HepG2 (cell line): ENCODE measurements at regions not wholly inside any gene's neighbourhood (a gene's known extent, or its start where the extent isn't known, plus 50 kb on each side); places are given as distances from the start of the nearest gene placed in this dataset.

ENCODE experiments used
- CAMTA2 ChIP-seq: sonication (generic); formaldehyde crosslinking; IDR thresholded peaks from 2 replicates; pipeline ENCODE4 v1.4.0; 2020; ENCODE audit warnings: mild to moderate bottlenecking, missing genetic modification reagents, borderline replicate concordance
- HOXA9 ChIP-seq: sonication (generic); formaldehyde crosslinking; IDR thresholded peaks from 2 replicates; pipeline ENCODE4 v1.8.1; 2022; ENCODE audit warnings: missing genetic modification reagents, mild to moderate bottlenecking, moderate library complexity, borderline replicate concordance
- HOXD1 ChIP-seq: sonication (generic); formaldehyde crosslinking; IDR thresholded peaks from 2 replicates; pipeline ENCODE4 v1.5.0; 2020; ENCODE audit warnings: missing genetic modification reagents
- NFATC3 ChIP-seq: sonication (generic); formaldehyde crosslinking; IDR thresholded peaks from 2 replicates; pipeline ENCODE4 v1.5.1; 2020; ENCODE audit warnings: mild to moderate bottlenecking, missing genetic modification reagents
- NR0B2 ChIP-seq: sonication (generic); formaldehyde crosslinking; IDR thresholded peaks from 2 replicates; pipeline ENCODE4 v1.4.0; 2020; ENCODE audit warnings: mild to moderate bottlenecking, missing genetic modification reagents
- NR2F1 ChIP-seq, 2 experiments: fragments of 450-650 bp in 1 of 2; formaldehyde crosslinking in 1 of 2; IDR thresholded peaks; 2 replicates each; pipeline versions ENCODE4 v1.5.0 to v1.6.1; 2016 to 2020; ENCODE audit warnings: mild to moderate bottlenecking in 1 of 2, missing compliant biosample characterization in 1 of 2, missing genetic modification reagents in 1 of 2, moderate library complexity in 1 of 2
- PHF20 ChIP-seq: sonication (generic); formaldehyde crosslinking; IDR thresholded peaks from 2 replicates; pipeline ENCODE4 v1.5.0; 2020; ENCODE audit warnings: mild to moderate bottlenecking, missing genetic modification reagents
- SRF ChIP-seq: IDR thresholded peaks from 2 replicates; pipeline ENCODE4 v1.6.1; 2011; ENCODE audit warnings: mild to moderate bottlenecking, low read depth, low read length, moderate library complexity
- THRA ChIP-seq: sonication (generic); formaldehyde crosslinking; IDR thresholded peaks from 2 replicates; pipeline ENCODE4 v1.4.0; 2020; ENCODE audit warnings: missing genetic modification reagents, borderline replicate concordance
- ZFP62 ChIP-seq: sonication (generic); formaldehyde crosslinking; IDR thresholded peaks from 2 replicates; pipeline ENCODE4 v1.4.0; 2020; ENCODE audit warnings: missing genetic modification reagents
- ZNF10 ChIP-seq: sonication (generic); formaldehyde crosslinking; IDR thresholded peaks from 2 replicates; pipeline ENCODE4 v1.4.0; 2020; ENCODE audit warnings: mild to moderate bottlenecking, low read depth, missing genetic modification reagents, borderline replicate concordance
- ZNF251 ChIP-seq: sonication (generic); formaldehyde crosslinking; IDR thresholded peaks from 2 replicates; pipeline ENCODE4 v1.9.0; 2021; ENCODE audit warnings: mild to moderate bottlenecking, missing genetic modification reagents
- ZNF550 ChIP-seq: sonication (generic); formaldehyde crosslinking; IDR thresholded peaks from 2 replicates; pipeline ENCODE4 v1.4.0; 2020; ENCODE audit warnings: mild to moderate bottlenecking, missing genetic modification reagents, borderline replicate concordance
- ZNF562 ChIP-seq: sonication (generic); formaldehyde crosslinking; IDR thresholded peaks from 2 replicates; pipeline ENCODE4 v1.8.0; 2022; ENCODE audit warnings: missing genetic modification reagents, borderline replicate concordance
- ZNF746 ChIP-seq: sonication (generic); formaldehyde crosslinking; IDR thresholded peaks from 2 replicates; pipeline ENCODE4 v1.8.0; 2022; ENCODE audit warnings: mild to moderate bottlenecking, missing genetic modification reagents
- TF ChIP-seq, protein P1 (sequence below): IDR thresholded peaks from 2 replicates; pipeline ENCODE4 v1.6.1; 2016
- TF ChIP-seq, protein P2 (sequence below): sonication (generic); formaldehyde crosslinking; conservative IDR thresholded peaks from 2 replicates; pipeline ENCODE4 v1.8.0; 2022; ENCODE audit warnings: missing genetic modification reagents
- TF ChIP-seq, protein P3 (sequence below): sonication (generic); formaldehyde crosslinking; IDR thresholded peaks from 2 replicates; pipeline ENCODE4 v1.4.0; 2020; ENCODE audit warnings: low read depth, missing genetic modification reagents

- TF ChIP-seq THRA (CRISPR knock-in tag) = peak; percentile 91
- no peak for TF ChIP-seq SRF
- 0 out of 4 replicates have a peak, but pooled peaks of 1 of the 2 experiments have one; percentile 40 for TF ChIP-seq NR2F1 (CRISPR knock-in tag; IDR thresholded peaks at IDR 0.05)
- 0 out of 2 replicates have a peak, but pooled peaks have one; percentile 59 for TF ChIP-seq ZNF746 (CRISPR knock-in tag)
- TF ChIP-seq ZNF562 (CRISPR knock-in tag) = no peak
- TF ChIP-seq ZFP62 (CRISPR knock-in tag) = peak; percentile 23; the same call in 1 of the 2 replicates
- TF ChIP-seq NR0B2 (CRISPR knock-in tag) = peak; percentile 83
- TF ChIP-seq ZNF10 (CRISPR knock-in tag) = no peak
- TF ChIP-seq CAMTA2 (CRISPR knock-in tag) = no peak
- TF ChIP-seq, protein P1, sequence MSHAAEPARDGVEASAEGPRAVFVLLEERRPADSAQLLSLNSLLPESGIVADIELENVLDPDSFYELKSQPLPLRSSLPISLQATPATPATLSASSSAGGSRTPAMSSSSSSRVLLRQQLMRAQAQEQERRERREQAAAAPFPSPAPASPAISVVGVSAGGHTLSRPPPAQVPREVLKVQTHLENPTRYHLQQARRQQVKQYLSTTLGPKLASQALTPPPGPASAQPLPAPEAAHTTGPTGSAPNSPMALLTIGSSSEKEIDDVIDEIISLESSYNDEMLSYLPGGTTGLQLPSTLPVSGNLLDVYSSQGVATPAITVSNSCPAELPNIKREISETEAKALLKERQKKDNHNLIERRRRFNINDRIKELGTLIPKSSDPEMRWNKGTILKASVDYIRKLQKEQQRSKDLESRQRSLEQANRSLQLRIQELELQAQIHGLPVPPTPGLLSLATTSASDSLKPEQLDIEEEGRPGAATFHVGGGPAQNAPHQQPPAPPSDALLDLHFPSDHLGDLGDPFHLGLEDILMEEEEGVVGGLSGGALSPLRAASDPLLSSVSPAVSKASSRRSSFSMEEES = peak; percentile 85
- TF ChIP-seq HOXA9 (CRISPR knock-in tag) = peak; percentile 46; the same call in 1 of the 2 replicates
- TF ChIP-seq ZNF550 (CRISPR knock-in tag) = no peak; the same call in 1 of the 2 replicates
- no peak for TF ChIP-seq ZNF251
- TF ChIP-seq NFATC3 (CRISPR knock-in tag) = 0 out of 2 replicates have a peak, but pooled peaks have one; percentile 76
- TF ChIP-seq, protein P2, sequence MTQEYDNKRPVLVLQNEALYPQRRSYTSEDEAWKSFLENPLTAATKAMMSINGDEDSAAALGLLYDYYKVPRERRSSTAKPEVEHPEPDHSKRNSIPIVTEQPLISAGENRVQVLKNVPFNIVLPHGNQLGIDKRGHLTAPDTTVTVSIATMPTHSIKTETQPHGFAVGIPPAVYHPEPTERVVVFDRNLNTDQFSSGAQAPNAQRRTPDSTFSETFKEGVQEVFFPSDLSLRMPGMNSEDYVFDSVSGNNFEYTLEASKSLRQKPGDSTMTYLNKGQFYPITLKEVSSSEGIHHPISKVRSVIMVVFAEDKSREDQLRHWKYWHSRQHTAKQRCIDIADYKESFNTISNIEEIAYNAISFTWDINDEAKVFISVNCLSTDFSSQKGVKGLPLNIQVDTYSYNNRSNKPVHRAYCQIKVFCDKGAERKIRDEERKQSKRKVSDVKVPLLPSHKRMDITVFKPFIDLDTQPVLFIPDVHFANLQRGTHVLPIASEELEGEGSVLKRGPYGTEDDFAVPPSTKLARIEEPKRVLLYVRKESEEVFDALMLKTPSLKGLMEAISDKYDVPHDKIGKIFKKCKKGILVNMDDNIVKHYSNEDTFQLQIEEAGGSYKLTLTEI (CRISPR knock-in tag) = no peak
- TF ChIP-seq, protein P3, sequence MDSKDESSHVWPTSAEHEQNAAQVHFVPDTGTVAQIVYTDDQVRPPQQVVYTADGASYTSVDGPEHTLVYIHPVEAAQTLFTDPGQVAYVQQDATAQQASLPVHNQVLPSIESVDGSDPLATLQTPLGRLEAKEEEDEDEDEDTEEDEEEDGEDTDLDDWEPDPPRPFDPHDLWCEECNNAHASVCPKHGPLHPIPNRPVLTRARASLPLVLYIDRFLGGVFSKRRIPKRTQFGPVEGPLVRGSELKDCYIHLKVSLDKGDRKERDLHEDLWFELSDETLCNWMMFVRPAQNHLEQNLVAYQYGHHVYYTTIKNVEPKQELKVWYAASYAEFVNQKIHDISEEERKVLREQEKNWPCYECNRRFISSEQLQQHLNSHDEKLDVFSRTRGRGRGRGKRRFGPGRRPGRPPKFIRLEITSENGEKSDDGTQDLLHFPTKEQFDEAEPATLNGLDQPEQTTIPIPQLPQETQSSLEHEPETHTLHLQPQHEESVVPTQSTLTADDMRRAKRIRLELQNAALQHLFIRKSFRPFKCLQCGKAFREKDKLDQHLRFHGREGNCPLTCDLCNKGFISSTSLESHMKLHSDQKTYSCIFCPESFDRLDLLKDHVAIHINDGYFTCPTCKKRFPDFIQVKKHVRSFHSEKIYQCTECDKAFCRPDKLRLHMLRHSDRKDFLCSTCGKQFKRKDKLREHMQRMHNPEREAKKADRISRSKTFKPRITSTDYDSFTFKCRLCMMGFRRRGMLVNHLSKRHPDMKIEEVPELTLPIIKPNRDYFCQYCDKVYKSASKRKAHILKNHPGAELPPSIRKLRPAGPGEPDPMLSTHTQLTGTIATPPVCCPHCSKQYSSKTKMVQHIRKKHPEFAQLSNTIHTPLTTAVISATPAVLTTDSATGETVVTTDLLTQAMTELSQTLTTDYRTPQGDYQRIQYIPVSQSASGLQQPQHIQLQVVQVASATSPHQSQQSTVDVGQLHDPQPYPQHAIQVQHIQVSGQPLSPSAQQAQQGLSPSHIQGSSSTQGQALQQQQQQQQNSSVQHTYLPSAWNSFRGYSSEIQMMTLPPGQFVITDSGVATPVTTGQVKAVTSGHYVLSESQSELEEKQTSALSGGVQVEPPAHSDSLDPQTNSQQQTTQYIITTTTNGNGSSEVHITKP (CRISPR knock-in tag) = peak; percentile 68; the same call in 1 of the 2 replicates
- peak; percentile 69 for TF ChIP-seq HOXD1
- TF ChIP-seq PHF20 (CRISPR knock-in tag) = no peak
These were observed 471.6 kb downstream of the SOX9 start (continued) for GRCh38 chr17:72592242-72592966.
